Right kidney (tissue), 1 donor: ENCODE measurements at regions not wholly inside any gene's neighbourhood (a gene's known extent, or its start where the extent isn't known, plus 50 kb on each side); places are given as distances from the start of the nearest gene placed in this dataset.
"Not testable (repeated sequence)": the region's sequence is repeated elsewhere in the genome, so short reads cannot be mapped to it uniquely, and the experiment has no call there.

ENCODE experiments used
- DNase-seq: peaks from one replicate; pipeline ENCODE4 v3.0.0-alpha.2; 2016

DNA sequence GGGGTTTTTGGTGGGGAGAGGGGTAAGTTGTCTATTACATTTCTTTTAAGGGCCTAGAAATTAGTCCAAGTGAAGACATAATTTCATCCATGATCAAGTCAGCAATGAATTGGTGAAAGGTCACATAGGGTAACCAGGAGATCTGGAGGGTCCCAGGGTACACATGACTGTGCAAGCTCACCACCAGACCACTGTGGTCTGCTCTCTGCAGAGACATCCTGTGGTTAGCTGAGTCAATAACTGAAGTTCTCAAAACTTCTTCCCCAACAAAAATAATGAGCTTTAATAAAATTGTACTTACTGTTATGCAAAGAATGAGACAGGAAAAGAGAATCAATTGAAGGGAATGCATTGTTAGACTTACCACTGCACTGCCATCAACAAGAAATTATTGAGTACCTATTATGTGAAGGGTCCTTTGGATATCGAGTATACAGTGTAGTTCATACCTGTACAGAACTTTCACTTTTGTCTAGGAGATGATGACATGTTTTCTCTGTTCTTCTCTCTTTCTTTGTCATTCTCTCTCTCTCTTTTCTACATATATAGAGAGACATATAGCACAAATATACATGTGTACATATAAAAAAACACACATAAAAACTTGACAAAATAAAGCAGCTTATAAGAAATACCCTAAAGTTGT lies 209.8 kb downstream of the GJA1 start:
- no peak for DNase-seq

DNA sequence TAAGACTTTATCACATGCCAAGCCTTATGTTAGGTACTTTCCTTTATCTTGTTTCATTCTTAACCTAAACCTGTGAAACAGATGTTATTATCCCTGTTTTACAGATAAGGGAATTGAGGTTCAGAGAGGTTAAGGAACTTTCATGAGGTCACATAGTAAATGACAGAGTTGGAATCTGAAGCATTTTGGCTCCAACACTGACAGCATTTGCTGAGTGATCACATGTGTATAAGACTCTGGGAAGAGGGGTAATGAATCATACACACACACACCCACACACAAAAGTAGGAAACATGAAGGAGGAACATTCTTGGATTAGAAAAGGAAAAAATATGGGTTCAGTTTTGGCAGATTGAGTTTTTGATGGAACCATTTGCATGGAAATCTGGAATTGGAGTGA lies 212.5 kb downstream of the GJA1 start:
- no peak for DNase-seq

GRCh38 chr6:121649951-121650350 lies 214.5 kb downstream of the GJA1 start:
- DNase-seq = no peak

DNA sequence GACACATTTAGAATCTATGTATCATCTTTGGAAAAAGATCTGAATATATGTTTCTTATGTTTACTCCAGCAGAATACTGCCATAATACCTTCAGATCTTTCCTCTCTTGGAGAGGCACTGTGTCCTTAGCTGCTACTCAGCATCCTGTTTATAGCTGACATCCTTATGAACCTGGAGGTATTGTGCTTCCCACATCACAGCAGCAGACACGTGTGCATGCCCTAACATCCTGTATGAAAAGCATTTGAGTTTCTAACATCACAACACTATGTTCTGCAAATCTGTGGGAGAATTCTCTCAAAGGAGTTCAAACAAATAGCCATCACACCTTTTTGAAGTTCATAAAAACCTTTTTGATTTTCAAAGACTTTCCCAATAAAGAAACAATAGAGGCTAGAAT lies 216.0 kb downstream of the GJA1 start:
- no peak for DNase-seq

DNA sequence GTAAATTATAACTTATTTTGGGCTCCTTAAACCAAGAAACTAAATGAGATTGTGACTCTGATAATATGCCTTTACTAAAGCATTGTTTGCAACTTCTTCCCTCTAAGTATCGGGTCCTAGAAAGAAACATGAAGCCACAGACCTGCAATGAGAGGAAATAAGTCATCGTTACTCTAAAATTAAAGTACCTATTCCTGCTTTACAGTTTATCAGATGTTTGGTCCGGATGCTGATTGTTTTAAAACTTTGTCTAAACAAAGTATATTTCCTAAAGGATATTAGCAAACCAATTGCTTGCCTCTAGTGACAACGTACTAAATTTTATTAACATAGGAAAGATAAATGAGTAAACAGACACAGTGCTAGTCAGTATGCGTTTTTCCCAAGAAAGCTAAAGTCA lies 216.8 kb downstream of the GJA1 start:
- no peak for DNase-seq

- DNase-seq = no peak
Measured at GRCh38 chr6:121652726-121653623, 217.5 kb downstream of the GJA1 start.

GRCh38 chr6:121653624-121654008 lies 218.2 kb downstream of the GJA1 start:
- DNase-seq = no peak

- DNase-seq = no peak
Measured at GRCh38 chr6:121657972-121658371, 222.5 kb downstream of the GJA1 start.

DNA sequence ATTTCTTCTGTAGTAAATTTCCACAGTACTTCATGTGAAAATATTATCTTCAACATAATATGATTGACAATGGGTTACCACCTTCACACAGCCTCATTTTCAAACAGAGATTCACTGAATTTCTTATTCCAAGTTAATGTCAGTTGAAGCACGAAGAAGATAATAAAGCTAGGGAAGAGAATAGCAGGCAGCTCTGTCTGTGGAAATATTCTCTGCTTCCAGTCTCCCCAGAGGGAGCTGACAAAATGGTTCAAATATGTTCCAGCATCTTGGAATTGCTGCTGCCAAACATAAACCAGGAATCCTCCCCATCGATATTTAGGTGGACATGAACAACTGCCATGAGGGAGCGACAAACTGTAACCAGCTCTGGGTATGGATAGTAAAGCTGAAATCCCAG lies 224.8 kb downstream of the GJA1 start:
- DNase-seq = no peak

GRCh38 chr6:121663292-121663810 lies 227.9 kb downstream of the GJA1 start:
- no peak for DNase-seq

GRCh38 chr6:121664158-121664557 lies 228.7 kb downstream of the GJA1 start:
- no peak for DNase-seq

DNA sequence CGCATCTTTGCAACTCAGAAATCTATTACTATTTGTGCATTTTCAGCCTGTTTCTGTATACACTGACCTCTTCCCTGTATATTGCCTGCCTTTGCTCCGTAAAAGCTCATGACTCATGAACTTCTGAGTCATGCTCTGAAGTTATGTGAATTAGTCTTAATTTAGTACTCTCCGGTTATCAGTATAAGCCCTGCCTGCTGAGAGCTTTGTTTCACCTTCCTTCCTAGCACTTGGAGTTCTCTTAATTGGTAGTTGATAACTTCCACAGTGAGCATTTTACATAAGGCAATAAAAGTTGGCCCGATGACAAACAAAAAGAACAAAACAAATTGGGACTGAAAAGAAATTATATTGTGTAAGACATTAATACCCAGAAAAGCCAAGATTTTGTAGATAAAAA lies 231.4 kb downstream of the GJA1 start:
- no peak for DNase-seq

GRCh38 chr6:121668259-121668658 lies 232.8 kb downstream of the GJA1 start:
- no peak for DNase-seq

DNA sequence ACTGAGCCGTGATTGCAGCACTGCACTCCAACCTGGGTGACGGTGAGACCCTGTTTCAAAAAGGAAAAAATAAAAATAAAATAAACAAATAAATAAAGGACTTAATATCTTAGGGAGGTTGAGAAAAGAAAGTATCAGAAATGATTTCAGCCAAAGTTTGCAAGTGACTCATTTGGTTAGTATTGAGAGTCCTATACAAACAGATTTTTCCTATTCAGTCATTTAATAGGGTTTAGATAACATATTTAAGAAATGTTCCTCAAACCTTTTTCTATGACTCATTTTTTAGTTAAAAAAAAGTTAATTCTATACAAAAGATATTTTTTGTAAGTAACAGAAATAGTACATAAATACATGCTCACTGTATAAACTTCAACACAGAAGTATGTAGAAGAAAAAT lies 235.1 kb downstream of the GJA1 start:
- no peak for DNase-seq

DNA sequence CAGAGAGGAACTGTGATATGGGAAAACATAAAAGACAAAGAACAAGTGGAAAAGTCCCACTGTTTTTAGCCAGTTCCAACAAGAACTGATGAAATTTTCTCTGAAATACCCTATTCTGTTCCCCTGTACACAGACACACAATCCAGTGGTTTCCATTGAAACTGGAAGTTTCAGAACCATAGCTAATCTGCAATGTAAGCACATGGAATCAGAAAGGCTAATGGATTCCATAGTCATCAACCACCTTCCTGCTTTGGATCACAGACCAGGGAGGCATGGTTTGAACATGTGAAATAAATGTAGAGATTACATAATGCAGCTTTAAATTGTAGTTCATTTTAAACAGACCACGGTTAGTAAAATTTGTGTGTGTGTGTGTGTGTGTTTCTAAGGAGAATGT lies 242.1 kb downstream of the GJA1 start:
- DNase-seq = no peak

- no peak for DNase-seq
Measured at GRCh38 chr6:121678245-121678644, 242.8 kb downstream of the GJA1 start.

DNA sequence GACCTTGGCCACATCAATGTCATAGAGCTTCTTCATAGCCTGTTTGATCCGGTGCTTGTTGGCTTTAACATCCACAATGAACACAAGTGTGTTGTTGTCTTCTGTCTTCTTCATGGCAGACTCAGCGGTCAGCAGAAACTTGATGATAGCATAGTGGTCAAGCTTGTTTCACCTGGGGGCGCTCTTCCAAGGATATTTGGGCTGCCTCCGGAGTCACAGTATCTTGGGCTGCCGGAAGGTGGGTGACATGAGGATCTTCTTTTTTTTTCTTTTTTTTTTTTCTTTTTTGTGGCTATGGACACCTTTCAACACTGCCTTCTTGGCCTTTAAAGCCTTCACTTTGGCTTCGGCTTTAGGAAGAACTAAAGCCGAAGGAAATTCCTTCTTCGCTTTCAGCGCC lies 244.6 kb downstream of the GJA1 start:
- no peak for DNase-seq

- DNase-seq = no peak
Measured at GRCh38 chr6:121682666-121683065, 247.2 kb downstream of the GJA1 start.

DNA sequence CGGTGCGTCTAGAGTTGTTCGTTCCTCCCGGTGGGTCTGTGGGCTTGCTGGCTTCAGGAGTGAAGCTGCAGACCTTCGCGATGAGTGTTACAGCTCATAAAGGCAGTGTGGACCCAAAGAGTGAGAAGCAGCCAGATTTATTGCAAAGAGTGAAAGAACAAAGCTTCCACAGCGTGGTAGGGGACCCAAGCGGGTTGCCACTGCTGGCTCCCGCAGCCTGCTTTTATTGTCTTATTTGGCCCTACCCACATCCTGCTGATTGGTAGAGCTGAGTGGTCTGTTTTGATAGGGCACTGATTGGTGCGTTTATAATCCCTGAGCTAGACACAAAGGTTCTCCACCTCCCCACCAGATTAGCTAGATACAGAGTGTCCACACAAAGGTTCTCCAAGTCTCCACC lies 250.4 kb downstream of the GJA1 start:
- DNase-seq = not testable (repeated sequence)

- peak; percentile 9 for DNase-seq
Measured at GRCh38 chr6:121686611-121687023, 251.2 kb downstream of the GJA1 start.

DNA sequence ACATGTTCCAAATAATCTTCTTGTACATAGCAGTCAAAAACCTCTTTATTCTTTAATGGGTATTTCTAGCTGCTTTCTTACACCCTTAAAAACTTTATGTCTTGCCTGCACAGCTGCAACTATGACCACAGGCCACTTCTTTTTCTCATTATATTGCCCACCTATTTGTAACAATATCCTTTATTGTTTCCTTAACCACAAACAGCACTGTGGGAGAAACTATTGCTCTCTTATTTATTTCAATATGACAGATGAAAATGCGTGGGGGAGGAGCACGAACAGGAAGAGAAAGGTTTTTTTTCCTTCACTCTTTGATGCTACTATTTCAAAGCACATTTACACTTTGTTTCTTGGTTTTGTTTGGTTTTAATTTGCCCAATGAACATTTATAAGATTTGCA lies 253.5 kb downstream of the GJA1 start:
- DNase-seq = no peak

- DNase-seq = no peak
Measured at GRCh38 chr6:121691126-121691551, 255.7 kb downstream of the GJA1 start.

DNA sequence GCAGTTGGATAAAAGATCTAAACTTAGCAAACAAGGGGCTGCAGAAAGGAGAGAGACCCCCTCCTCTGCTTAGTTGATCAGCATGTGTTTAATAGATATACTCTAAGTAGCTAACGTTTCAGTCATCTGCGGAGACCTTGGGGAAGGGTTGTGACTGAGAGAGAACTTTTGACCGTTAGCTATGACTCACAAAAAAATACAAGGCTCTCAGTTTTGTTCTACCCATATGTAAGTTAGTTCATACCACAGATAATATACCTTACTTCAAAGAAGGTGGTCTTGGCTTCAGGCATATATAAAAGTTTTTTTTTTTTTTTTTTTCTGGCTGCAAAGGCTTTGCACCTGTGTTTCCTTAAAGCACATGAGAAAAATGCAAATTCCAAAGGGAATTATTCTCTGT lies 258.9 kb downstream of the GJA1 start:
- no peak for DNase-seq

DNA sequence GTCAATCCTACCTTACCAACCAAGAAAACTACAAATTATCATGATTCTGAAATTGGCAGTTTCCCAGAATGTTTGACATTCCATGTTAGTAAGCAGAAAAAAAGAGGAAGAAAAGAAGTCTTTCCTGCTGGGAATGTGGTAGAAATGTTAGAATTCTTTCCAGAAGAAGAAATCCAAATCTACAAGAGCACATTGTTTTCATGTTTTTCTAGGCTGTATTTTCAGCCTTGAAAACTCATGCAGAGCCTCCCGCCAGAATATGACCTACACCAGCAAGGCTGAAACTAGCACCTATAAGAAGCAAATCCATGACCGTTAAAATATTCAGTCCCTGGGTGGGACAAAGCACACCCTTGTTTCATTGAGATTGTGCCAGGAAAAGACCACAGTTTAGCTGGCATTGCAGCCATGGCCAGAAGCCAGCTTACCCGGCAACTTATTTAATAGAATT lies 259.4 kb downstream of the GJA1 start:
- DNase-seq = no peak
